Keratinocyte (primary cell): ENCODE measurements at regions not wholly inside any gene's neighbourhood (a gene's known extent, or its start where the extent isn't known, plus 50 kb on each side); places are given as distances from the start of the nearest gene placed in this dataset.

Source experiments
- DNase-seq: peaks from one replicate; pipeline ENCODE4 v3.0.0-alpha.2; 2011; ENCODE audit warnings: low read depth, missing footprints, low spot score
- FAIRE-seq: peaks from 2 replicates; lab custom pipeline; 2011; peaks lifted over from hg19 to GRCh38; lab: Jason Lieb, UNC
- H2AFZ ChIP-seq: 2 replicates; pipeline ENCODE4 v1.6.0; 2012; ENCODE audit warnings: low read length, control low read depth, inconsistent platforms; ENCODE audit not compliant: control insufficient read depth
- H3K27ac ChIP-seq: 2 replicates; pipeline ENCODE4 v1.5.1; 2011; ENCODE audit warnings: low read length; ENCODE audit not compliant: control insufficient read depth, insufficient read depth
- H3K27me3 ChIP-seq: 3 replicates; pipeline ENCODE4 v1.6.0; 2011; ENCODE audit warnings: low read length; ENCODE audit not compliant: control insufficient read depth, insufficient read depth; ENCODE audit errors: extremely low read depth
- H3K36me3 ChIP-seq, 2 experiments: 2 replicates in 1 of 2; 3 replicates in 1 of 2; pipeline ENCODE4 v1.5.1; 2011; ENCODE audit warnings: low read length in 2 of 2, mild to moderate bottlenecking in 1 of 2; ENCODE audit not compliant: control insufficient read depth in 2 of 2, insufficient read depth in 2 of 2; ENCODE audit errors: extremely low read depth in 1 of 2
- H3K4me1 ChIP-seq: 3 replicates; pipeline ENCODE4 v1.5.1; 2011; ENCODE audit warnings: low read length; ENCODE audit not compliant: control insufficient read depth, insufficient read depth; ENCODE audit errors: extremely low read depth
- H3K4me2 ChIP-seq: 3 replicates; pipeline ENCODE4 v1.6.0; 2011; ENCODE audit warnings: low read depth, low read length; ENCODE audit not compliant: control insufficient read depth, insufficient read depth; ENCODE audit errors: extremely low read depth
- H3K4me3 ChIP-seq, 3 experiments: fragments of 200-600 bp in 1 of 3; sonication (generic) in 1 of 3; 2 replicates in 2 of 3; 3 replicates in 1 of 3; pipeline ENCODE4 v1.5.1; 2011 to 2016; ENCODE audit warnings: low read length in 3 of 3, mild to moderate bottlenecking in 3 of 3, control low read depth in 2 of 3, inconsistent platforms in 1 of 3, low read depth in 1 of 3, mixed read lengths in 1 of 3, mixed run types in 1 of 3, moderate library complexity in 1 of 3; ENCODE audit not compliant: control insufficient read depth in 2 of 3, insufficient read depth in 2 of 3; ENCODE audit errors: extremely low read depth in 1 of 3
- H3K79me2 ChIP-seq: 2 replicates; pipeline ENCODE4 v1.6.0; 2012; ENCODE audit warnings: low read length; ENCODE audit not compliant: control insufficient read depth, insufficient read depth
- H3K9ac ChIP-seq: 3 replicates; pipeline ENCODE4 v1.6.0; 2011; ENCODE audit warnings: low read length; ENCODE audit not compliant: control insufficient read depth, insufficient read depth; ENCODE audit errors: extremely low read depth
- H3K9me1 ChIP-seq: 3 replicates; pipeline ENCODE4 v1.6.0; 2011; ENCODE audit warnings: low read length; ENCODE audit not compliant: control insufficient read depth, insufficient read depth; ENCODE audit errors: extremely low read depth
- H3K9me3 ChIP-seq: 2 replicates; pipeline ENCODE4 v1.5.1; 2012; ENCODE audit warnings: low read depth, low read length; ENCODE audit not compliant: control insufficient read depth
- H4K20me1 ChIP-seq: 3 replicates; pipeline ENCODE4 v1.6.0; 2011; ENCODE audit warnings: low read length; ENCODE audit not compliant: control insufficient read depth, insufficient read depth; ENCODE audit errors: extremely low read depth
- EZH2 ChIP-seq: IDR thresholded peaks from one replicate; pipeline ENCODE4 v1.6.1; 2012; ENCODE audit warnings: inconsistent platforms, mild to moderate bottlenecking, low read length, moderate library complexity
- dilution Hi-C: fragments of 300-500 bp; cut with MboI; formaldehyde crosslinking; loops from one replicate; pipeline ENCODE4 v1.7.0; 2020; ENCODE audit warnings: low sequenced_read_pairs; ENCODE audit not compliant: extremely low pct_ligation_motif_present
- TF ChIP-seq, protein P1 (sequence below), 3 experiments: IDR thresholded peaks in 1 of 3; conservative IDR thresholded peaks in 1 of 3; optimal IDR thresholded peaks in 1 of 3; 2 replicates in 2 of 3; 3 replicates in 1 of 3; pipeline versions ENCODE3 to v1.5.1; 2011; ENCODE audit warnings: low read length in 3 of 3, mild to moderate bottlenecking in 3 of 3, moderate library complexity in 2 of 3, control low read depth in 1 of 3, inconsistent platforms in 1 of 3; ENCODE audit not compliant: insufficient read depth in 2 of 3; ENCODE audit errors: extremely low read depth in 1 of 3

DNA sequence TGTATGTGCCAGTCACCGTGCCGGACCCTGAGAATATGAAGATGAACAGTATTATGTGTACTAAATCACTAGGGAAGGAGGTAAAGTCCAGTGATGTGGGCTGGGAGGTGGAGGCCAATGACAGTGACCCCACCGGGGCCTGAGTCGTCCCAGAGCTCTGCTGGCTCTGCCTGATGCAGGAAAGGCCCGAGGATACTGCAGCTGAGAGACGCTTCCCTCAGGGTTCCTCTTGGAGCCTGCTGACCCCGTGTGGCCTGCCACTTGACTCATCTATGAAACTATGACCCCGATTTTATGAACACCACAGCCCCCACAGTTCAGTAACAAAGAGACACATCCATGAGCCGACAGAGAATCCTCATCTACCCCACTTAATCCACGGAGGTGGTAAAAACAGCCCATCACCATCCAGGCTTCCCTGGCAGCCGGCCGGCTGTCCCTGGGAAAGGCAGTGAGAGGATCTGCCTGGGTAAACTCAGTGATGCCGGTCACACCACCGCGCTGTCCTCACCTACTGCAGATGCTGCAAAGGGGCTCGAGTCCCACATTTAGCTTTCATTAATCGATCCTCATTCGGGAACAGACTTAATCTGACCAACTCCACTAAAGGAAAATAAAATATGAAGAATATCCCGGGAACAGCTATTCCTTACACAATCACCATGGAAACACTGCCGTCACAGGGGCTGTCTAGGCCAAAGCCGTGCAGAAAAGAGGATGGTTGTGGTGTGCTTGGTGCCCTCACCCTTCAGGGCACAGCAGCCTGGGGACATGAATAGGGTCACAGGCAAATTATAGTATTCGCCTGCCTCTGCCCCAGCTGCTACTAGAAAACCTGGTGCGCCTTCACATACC is 82.9 kb downstream of the ARRDC4 start:
- H3K4me2 ChIP-seq: no peak overlapping the region
- no peak for FAIRE-seq
- H4K20me1 ChIP-seq: no peaks in the 10 kb centered on the region

DNA sequence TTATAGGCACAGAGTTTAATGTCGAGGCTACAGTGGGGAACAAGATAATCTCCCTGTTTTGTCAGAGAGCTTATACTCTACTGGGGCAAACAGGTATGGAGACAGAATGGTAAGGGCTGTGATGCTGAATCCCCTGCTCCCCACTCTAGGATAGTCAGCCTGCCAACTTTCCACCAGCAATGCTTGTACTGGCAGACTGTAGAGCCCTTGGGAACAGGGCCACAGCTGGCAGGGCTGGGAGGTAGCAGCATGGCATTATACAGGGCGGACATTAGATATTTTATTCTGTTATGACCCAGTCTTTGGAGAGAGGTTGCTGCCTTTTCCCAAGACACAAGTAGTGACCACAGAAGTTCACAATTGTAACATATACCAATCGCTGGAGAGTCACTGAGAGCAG is 91.2 kb downstream of the ARRDC4 start:
- H3K27ac ChIP-seq: no peak overlapping the region
- no peak for FAIRE-seq

More for the DNA sequence above, 82.9 kb downstream of the ARRDC4 start:
- Histone ChIP-seq H3K9ac (no peak overlapping the region), H3K27me3 (no peaks in the 10 kb centered on the region), H3K27ac (no peak overlapping the region), H2AFZ (no peak overlapping the region), H3K9me1 (no peaks in the 10 kb centered on the region), H3K79me2 (no peaks in the 10 kb centered on the region), H3K9me3 (no peaks in the 10 kb centered on the region), H3K36me3 (no peaks in the 10 kb centered on the region), H3K4me3 (no peak overlapping the region), H3K4me1 (no peaks in the 10 kb centered on the region)
- no peak for DNase-seq
- dilution Hi-C loops: no loop called here
- no peak for TF ChIP-seq EZH2
- TF ChIP-seq, protein P1, sequence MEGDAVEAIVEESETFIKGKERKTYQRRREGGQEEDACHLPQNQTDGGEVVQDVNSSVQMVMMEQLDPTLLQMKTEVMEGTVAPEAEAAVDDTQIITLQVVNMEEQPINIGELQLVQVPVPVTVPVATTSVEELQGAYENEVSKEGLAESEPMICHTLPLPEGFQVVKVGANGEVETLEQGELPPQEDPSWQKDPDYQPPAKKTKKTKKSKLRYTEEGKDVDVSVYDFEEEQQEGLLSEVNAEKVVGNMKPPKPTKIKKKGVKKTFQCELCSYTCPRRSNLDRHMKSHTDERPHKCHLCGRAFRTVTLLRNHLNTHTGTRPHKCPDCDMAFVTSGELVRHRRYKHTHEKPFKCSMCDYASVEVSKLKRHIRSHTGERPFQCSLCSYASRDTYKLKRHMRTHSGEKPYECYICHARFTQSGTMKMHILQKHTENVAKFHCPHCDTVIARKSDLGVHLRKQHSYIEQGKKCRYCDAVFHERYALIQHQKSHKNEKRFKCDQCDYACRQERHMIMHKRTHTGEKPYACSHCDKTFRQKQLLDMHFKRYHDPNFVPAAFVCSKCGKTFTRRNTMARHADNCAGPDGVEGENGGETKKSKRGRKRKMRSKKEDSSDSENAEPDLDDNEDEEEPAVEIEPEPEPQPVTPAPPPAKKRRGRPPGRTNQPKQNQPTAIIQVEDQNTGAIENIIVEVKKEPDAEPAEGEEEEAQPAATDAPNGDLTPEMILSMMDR (optimal IDR thresholded peaks at IDR 0.05 in 1 of 3, IDR thresholded peaks at IDR 0.05 in 1 of 3, conservative IDR thresholded peaks at IDR 0.05 in 1 of 3; ENCODE audit: extremely low read depth in 1 of 3, insufficient read depth in 2 of 3, low read length in 3 of 3): no peak

More for the DNA sequence above, 91.2 kb downstream of the ARRDC4 start:
- Histone ChIP-seq H3K36me3 (no peaks in the 10 kb centered on the region), H3K4me1 (no peaks in the 10 kb centered on the region), H3K79me2 (no peaks in the 10 kb centered on the region), H3K9me1 (no peaks in the 10 kb centered on the region), H3K27me3 (no peaks in the 10 kb centered on the region), H4K20me1 (no peaks in the 10 kb centered on the region), H3K9me3 (no peaks in the 10 kb centered on the region), H3K9ac (no peak overlapping the region), H3K4me3 (no peak overlapping the region), H3K4me2 (no peak overlapping the region), H2AFZ (no peak overlapping the region)
- TF ChIP-seq, protein P1 (optimal IDR thresholded peaks at IDR 0.05 in 1 of 3, IDR thresholded peaks at IDR 0.05 in 1 of 3, conservative IDR thresholded peaks at IDR 0.05 in 1 of 3; ENCODE audit: extremely low read depth in 1 of 3, insufficient read depth in 2 of 3, low read length in 3 of 3): no peak
- TF ChIP-seq EZH2: no peak
- dilution Hi-C loops: no loop called here
- DNase-seq: no peak
